ENCODE measurements at regions not wholly inside any gene's neighbourhood (a gene's known extent, or its start where the extent isn't known, plus 50 kb on each side); places are given as distances from the start of the nearest gene placed in this dataset.

DNA sequence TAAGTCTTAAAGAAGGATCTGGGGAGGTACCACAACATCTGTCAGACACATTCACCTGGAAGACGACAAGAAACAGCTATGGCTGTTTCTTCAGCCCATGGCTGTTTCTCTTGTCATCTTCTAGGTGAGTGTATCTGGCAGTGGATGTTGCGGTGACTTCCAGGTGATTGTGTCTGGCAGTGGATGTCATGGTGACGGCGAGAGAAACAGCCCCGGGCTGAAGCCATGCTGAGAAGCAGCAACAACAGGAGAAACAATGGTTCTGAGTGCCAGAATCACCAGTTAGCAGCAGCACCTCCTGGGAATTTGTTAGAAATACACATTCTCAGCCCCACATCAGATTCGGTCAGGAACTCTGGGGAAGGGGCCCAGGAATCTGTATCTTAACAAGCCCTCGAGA, 68.6 kb upstream of the SYPL1 start:
- TF ChIP-seq, protein P1, sequence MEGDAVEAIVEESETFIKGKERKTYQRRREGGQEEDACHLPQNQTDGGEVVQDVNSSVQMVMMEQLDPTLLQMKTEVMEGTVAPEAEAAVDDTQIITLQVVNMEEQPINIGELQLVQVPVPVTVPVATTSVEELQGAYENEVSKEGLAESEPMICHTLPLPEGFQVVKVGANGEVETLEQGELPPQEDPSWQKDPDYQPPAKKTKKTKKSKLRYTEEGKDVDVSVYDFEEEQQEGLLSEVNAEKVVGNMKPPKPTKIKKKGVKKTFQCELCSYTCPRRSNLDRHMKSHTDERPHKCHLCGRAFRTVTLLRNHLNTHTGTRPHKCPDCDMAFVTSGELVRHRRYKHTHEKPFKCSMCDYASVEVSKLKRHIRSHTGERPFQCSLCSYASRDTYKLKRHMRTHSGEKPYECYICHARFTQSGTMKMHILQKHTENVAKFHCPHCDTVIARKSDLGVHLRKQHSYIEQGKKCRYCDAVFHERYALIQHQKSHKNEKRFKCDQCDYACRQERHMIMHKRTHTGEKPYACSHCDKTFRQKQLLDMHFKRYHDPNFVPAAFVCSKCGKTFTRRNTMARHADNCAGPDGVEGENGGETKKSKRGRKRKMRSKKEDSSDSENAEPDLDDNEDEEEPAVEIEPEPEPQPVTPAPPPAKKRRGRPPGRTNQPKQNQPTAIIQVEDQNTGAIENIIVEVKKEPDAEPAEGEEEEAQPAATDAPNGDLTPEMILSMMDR (IDR thresholded peaks at IDR 0.05), result no peak
- TF ChIP-seq POLR2A (IDR thresholded peaks at IDR 0.05), result no peak
